ENCODE measurements at regions not wholly inside any gene's neighbourhood (a gene's known extent, or its start where the extent isn't known, plus 50 kb on each side); places are given as distances from the start of the nearest gene placed in this dataset.

- TF ChIP-seq EGR1 (IDR thresholded peaks at IDR 0.05), result no peak
- no peak for TF ChIP-seq USF1 (IDR thresholded peaks at IDR 0.05)
- no peak for TF ChIP-seq CEBPB (IDR thresholded peaks at IDR 0.05)
- TF ChIP-seq RAD21 (IDR thresholded peaks at IDR 0.05; ENCODE audit: low read depth), result no peak
- TF ChIP-seq TAF1 (IDR thresholded peaks at IDR 0.05; ENCODE audit: low read depth), result no peak
Observed at GRCh38 chr5:124873188-124873587, 126.7 kb upstream of the ZNF608 start.

DNA sequence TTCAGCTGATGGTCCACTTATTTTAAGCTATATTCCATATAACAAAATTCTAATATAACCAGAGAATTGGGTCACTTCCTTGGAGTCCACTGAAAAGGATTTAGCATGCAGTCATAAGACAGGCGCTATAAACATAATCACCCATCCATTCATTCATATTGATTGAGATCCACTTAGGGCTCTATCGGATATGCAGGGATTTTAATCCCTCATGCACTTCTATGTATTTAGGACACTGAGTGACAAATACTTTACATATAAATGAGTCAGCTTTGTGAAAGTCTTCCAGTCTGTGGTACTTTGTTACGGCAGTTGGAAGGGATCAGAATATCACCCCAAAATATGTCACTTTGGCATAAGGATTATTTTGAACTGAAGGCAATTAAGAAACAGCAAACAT is 127.3 kb upstream of the ZNF608 start:
- TF ChIP-seq EGR1 (IDR thresholded peaks at IDR 0.05), result no peak
- no peak for TF ChIP-seq YY1 (IDR thresholded peaks at IDR 0.05; ENCODE audit: low read depth)
- TF ChIP-seq MAX (IDR thresholded peaks at IDR 0.05), result no peak
- no peak for TF ChIP-seq TCF12 (IDR thresholded peaks at IDR 0.05; ENCODE audit: low read depth)
- TF ChIP-seq CEBPB (IDR thresholded peaks at IDR 0.05), result no peak
- no peak for TF ChIP-seq TEAD4 (IDR thresholded peaks at IDR 0.05)
- no peak for TF ChIP-seq ZBTB7A (IDR thresholded peaks at IDR 0.05; ENCODE audit: low read depth)
- TF ChIP-seq NFIC (IDR thresholded peaks at IDR 0.05), result no peak
- TF ChIP-seq CREB1 (IDR thresholded peaks at IDR 0.05; ENCODE audit: low read depth), result no peak
- no peak for TF ChIP-seq FOXM1 (IDR thresholded peaks at IDR 0.05; ENCODE audit: borderline replicate concordance, low read depth)
- no peak for TF ChIP-seq EP300 (IDR thresholded peaks at IDR 0.05; ENCODE audit: borderline replicate concordance)
- TF ChIP-seq, protein P1, sequence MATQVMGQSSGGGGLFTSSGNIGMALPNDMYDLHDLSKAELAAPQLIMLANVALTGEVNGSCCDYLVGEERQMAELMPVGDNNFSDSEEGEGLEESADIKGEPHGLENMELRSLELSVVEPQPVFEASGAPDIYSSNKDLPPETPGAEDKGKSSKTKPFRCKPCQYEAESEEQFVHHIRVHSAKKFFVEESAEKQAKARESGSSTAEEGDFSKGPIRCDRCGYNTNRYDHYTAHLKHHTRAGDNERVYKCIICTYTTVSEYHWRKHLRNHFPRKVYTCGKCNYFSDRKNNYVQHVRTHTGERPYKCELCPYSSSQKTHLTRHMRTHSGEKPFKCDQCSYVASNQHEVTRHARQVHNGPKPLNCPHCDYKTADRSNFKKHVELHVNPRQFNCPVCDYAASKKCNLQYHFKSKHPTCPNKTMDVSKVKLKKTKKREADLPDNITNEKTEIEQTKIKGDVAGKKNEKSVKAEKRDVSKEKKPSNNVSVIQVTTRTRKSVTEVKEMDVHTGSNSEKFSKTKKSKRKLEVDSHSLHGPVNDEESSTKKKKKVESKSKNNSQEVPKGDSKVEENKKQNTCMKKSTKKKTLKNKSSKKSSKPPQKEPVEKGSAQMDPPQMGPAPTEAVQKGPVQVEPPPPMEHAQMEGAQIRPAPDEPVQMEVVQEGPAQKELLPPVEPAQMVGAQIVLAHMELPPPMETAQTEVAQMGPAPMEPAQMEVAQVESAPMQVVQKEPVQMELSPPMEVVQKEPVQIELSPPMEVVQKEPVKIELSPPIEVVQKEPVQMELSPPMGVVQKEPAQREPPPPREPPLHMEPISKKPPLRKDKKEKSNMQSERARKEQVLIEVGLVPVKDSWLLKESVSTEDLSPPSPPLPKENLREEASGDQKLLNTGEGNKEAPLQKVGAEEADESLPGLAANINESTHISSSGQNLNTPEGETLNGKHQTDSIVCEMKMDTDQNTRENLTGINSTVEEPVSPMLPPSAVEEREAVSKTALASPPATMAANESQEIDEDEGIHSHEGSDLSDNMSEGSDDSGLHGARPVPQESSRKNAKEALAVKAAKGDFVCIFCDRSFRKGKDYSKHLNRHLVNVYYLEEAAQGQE (IDR thresholded peaks at IDR 0.05; ENCODE audit: low read depth), result no peak
- no peak for TF ChIP-seq USF1 (IDR thresholded peaks at IDR 0.05)

- no peak for TF ChIP-seq EP300 (IDR thresholded peaks at IDR 0.05; ENCODE audit: borderline replicate concordance)
- no peak for TF ChIP-seq YY1 (IDR thresholded peaks at IDR 0.05; ENCODE audit: low read depth)
- no peak for TF ChIP-seq TCF12 (IDR thresholded peaks at IDR 0.05; ENCODE audit: low read depth)
- no peak for TF ChIP-seq EGR1 (IDR thresholded peaks at IDR 0.05)
- no peak for TF ChIP-seq ZBTB7A (IDR thresholded peaks at IDR 0.05; ENCODE audit: low read depth)
- TF ChIP-seq TAF1 (IDR thresholded peaks at IDR 0.05; ENCODE audit: low read depth), result no peak
- TF ChIP-seq CEBPB (IDR thresholded peaks at IDR 0.05), result no peak
- TF ChIP-seq USF1 (IDR thresholded peaks at IDR 0.05), result no peak
- no peak for TF ChIP-seq NFIC (IDR thresholded peaks at IDR 0.05)
- TF ChIP-seq TEAD4 (IDR thresholded peaks at IDR 0.05), result no peak
- no peak for TF ChIP-seq MAX (IDR thresholded peaks at IDR 0.05)
- no peak for TF ChIP-seq RAD21 (IDR thresholded peaks at IDR 0.05; ENCODE audit: low read depth)
- TF ChIP-seq, protein P1 (IDR thresholded peaks at IDR 0.05; ENCODE audit: low read depth), result no peak
- no peak for TF ChIP-seq CREB1 (IDR thresholded peaks at IDR 0.05; ENCODE audit: low read depth)
Observed at GRCh38 chr5:124876566-124876965, 130.1 kb upstream of the ZNF608 start.

GRCh38 chr5:124876983-124877382 is 130.5 kb upstream of the ZNF608 start:
- no peak for TF ChIP-seq EP300 (IDR thresholded peaks at IDR 0.05; ENCODE audit: borderline replicate concordance)

DNA sequence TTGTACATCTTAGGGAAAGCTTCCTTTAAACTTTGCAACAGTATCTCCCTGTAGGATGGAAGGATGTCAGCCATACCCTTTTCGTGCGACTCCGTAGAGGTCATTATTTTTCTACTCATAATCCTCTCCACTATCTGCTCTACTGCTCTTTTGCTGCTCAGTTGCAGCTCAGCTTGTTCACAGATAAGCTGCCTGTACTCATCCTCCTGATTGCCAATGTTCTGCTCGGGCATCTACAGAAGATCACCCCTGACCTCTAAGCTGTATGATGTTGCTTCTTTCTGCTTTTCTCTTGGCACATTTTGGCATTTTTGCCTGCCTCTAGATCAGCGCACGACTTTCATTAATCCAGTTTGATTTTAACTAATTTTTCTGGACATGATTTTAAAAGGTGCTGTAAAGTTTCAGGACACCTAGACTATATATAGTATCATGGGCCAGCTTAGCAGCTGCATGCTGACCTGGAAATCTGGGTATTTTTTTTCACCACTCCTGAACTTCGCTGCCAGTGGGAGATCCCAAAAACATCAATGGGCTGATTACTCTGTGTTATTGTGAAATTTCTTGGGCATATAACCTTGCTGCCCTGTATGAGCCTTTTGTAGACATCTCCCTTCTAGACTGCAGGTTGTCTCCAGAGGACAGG is 131.2 kb upstream of the ZNF608 start:
- TF ChIP-seq CREB1 (IDR thresholded peaks at IDR 0.05; ENCODE audit: low read depth) (no peak), EGR1 (IDR thresholded peaks at IDR 0.05) (no peak), FOXM1 (IDR thresholded peaks at IDR 0.05; ENCODE audit: borderline replicate concordance, low read depth) (no peak), TAF1 (IDR thresholded peaks at IDR 0.05; ENCODE audit: low read depth) (no peak), EP300 (IDR thresholded peaks at IDR 0.05; ENCODE audit: borderline replicate concordance) (no peak), YY1 (IDR thresholded peaks at IDR 0.05; ENCODE audit: low read depth) (no peak), TEAD4 (IDR thresholded peaks at IDR 0.05) (no peak), MAX (IDR thresholded peaks at IDR 0.05) (no peak), NFIC (IDR thresholded peaks at IDR 0.05) (no peak), TCF12 (IDR thresholded peaks at IDR 0.05; ENCODE audit: low read depth) (no peak), RAD21 (IDR thresholded peaks at IDR 0.05; ENCODE audit: low read depth) (no peak), USF1 (IDR thresholded peaks at IDR 0.05) (no peak), ZBTB7A (IDR thresholded peaks at IDR 0.05; ENCODE audit: low read depth) (no peak), CEBPB (IDR thresholded peaks at IDR 0.05) (no peak)
- TF ChIP-seq, protein P1 (IDR thresholded peaks at IDR 0.05; ENCODE audit: low read depth), result no peak
